OCI-LY7 (cell line): ENCODE measurements at regions not wholly inside any gene's neighbourhood (a gene's known extent, or its start where the extent isn't known, plus 50 kb on each side); places are given as distances from the start of the nearest gene placed in this dataset.

Experiments
- EZH2phosphoT487 ChIP-seq: fragments of 200-600 bp; sonication (generic); IDR thresholded peaks from 2 replicates; pipeline ENCODE4 v1.6.1; 2018; ENCODE audit warnings: low read depth, borderline replicate concordance, mild to moderate bottlenecking, mixed run types, antibody characterized with exemption, low read length, moderate library complexity, mixed read lengths
- TF ChIP-seq, protein P1 (sequence below): fragments of 200-600 bp; sonication (generic); conservative IDR thresholded peaks from 2 replicates; pipeline ENCODE4 v1.5.1; 2014; ENCODE audit warnings: mild to moderate bottlenecking, antibody characterized with exemption, low read length, moderate library complexity, mixed read lengths

DNA sequence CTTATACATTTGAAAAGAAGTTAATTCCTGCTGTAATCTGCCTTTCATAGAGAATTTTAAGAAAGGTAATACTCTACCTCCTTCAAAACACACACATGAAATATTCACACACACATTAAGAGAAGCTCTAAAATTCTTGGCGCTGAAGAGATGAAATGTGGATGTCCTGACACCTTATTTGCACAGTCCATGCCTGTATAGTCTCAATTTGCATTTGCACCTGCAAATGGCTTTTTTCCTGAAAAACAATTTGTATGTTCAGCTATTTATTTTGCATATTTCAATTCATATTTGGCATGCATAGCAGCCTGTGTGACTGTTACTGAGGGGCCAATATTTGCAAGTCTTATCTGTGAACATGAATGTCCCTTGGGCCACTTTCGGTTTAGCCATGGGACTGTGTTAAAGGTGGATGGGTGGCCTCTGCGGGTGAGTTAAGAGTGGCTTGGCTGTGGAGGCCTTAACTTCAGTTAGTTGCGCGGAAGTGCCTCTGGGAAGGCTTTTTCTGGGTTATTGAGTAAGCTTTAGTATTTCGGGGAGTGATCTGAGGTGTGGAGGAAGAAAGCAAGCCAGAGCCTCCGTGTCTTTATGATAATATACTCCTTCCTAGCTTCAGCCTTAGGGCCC, 443.3 kb upstream of the FAT1 start:
- TF ChIP-seq, protein P1, sequence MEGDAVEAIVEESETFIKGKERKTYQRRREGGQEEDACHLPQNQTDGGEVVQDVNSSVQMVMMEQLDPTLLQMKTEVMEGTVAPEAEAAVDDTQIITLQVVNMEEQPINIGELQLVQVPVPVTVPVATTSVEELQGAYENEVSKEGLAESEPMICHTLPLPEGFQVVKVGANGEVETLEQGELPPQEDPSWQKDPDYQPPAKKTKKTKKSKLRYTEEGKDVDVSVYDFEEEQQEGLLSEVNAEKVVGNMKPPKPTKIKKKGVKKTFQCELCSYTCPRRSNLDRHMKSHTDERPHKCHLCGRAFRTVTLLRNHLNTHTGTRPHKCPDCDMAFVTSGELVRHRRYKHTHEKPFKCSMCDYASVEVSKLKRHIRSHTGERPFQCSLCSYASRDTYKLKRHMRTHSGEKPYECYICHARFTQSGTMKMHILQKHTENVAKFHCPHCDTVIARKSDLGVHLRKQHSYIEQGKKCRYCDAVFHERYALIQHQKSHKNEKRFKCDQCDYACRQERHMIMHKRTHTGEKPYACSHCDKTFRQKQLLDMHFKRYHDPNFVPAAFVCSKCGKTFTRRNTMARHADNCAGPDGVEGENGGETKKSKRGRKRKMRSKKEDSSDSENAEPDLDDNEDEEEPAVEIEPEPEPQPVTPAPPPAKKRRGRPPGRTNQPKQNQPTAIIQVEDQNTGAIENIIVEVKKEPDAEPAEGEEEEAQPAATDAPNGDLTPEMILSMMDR: no peak
- no peak for TF ChIP-seq EZH2phosphoT487
